VCaP (cell line): ENCODE measurements at regions not wholly inside any gene's neighbourhood (a gene's known extent, or its start where the extent isn't known, plus 50 kb on each side); places are given as distances from the start of the nearest gene placed in this dataset.

ENCODE experiments used
- H3K27ac ChIP-seq: fragments of 450-650 bp; 2 replicates; pipeline ENCODE4 v1.5.1; 2017
- CTCF ChIP-seq: fragments of 450-650 bp; conservative IDR thresholded peaks from 2 replicates; pipeline ENCODE4 v1.5.1; 2017; ENCODE audit warnings: mild to moderate bottlenecking, moderate library complexity

GRCh38 chr21:38987633-38988508 lies 182.1 kb downstream of the ETS2 start:
- no peak for TF ChIP-seq CTCF
- no peak overlapping the region for H3K27ac ChIP-seq

- TF ChIP-seq CTCF: no peak
- no peak overlapping the region for H3K27ac ChIP-seq
Observed at GRCh38 chr21:38986806-38987632, 181.3 kb downstream of the ETS2 start.

- no peak for TF ChIP-seq CTCF
- H3K27ac ChIP-seq: no peak overlapping the region
Observed at GRCh38 chr21:38986406-38986805, 180.7 kb downstream of the ETS2 start.

GRCh38 chr21:38985568-38986378 lies 180.0 kb downstream of the ETS2 start:
- TF ChIP-seq CTCF: no peak
- no peak overlapping the region for H3K27ac ChIP-seq

- H3K27ac ChIP-seq: no peak overlapping the region
- TF ChIP-seq CTCF: no peak
Observed at GRCh38 chr21:38984982-38985567, 179.3 kb downstream of the ETS2 start.

GRCh38 chr21:38984568-38984967 lies 178.8 kb downstream of the ETS2 start:
- TF ChIP-seq CTCF: no peak
- no peak overlapping the region for H3K27ac ChIP-seq
